OCI-LY3 (cell line): ENCODE measurements at regions not wholly inside any gene's neighbourhood (a gene's known extent, or its start where the extent isn't known, plus 50 kb on each side); places are given as distances from the start of the nearest gene placed in this dataset.

Source experiments
- H2AFZ ChIP-seq: fragments of 200-600, 300-600 bp; shearing (Covaris generic); 2 replicates; pipeline ENCODE4 v1.6.0; 2014; ENCODE audit warnings: antibody characterized with exemption, low read depth, low read length
- H3K27ac ChIP-seq: fragments of 200-600, 300-600 bp; sonication (generic); 2 replicates; pipeline ENCODE4 v1.5.1; 2014; ENCODE audit warnings: mild to moderate bottlenecking, low read length, moderate library complexity, mixed read lengths
- H3K27me3 ChIP-seq: fragments of 200-600, 300-600 bp; sonication (generic); 2 replicates; pipeline ENCODE4 v1.6.1; 2014; ENCODE audit warnings: low read depth, low read length, mixed read lengths
- H3K36me3 ChIP-seq: fragments of 200-600, 300-600 bp; sonication (generic); replicated peaks from 2 replicates; pipeline ENCODE3; 2014; ENCODE audit warnings: low read depth, low read length, mixed read lengths
- H3K4me1 ChIP-seq: fragments of 300-600, 200-600 bp; sonication (generic); 2 replicates; pipeline ENCODE4 v1.6.1; 2014; ENCODE audit warnings: low read length, mixed read lengths
- H3K4me2 ChIP-seq: fragments of 200-600, 300-600 bp; sonication (generic); 2 replicates; pipeline ENCODE4 v1.6.1; 2014; ENCODE audit warnings: low read length, mixed read lengths
- H3K4me3 ChIP-seq: fragments of 300-600, 200-600 bp; sonication (generic); 2 replicates; pipeline ENCODE4 v1.5.1; 2014; ENCODE audit warnings: antibody characterized with exemption, mild to moderate bottlenecking, low read length, moderate library complexity
- H3K79me2 ChIP-seq: fragments of 300-600, 200-600 bp; shearing (Covaris generic); 2 replicates; pipeline ENCODE4 v1.6.1; 2014; ENCODE audit warnings: mild to moderate bottlenecking, low read length, mixed read lengths
- H3K9ac ChIP-seq: fragments of 300-600, 200-600 bp; shearing (Covaris generic); 2 replicates; pipeline ENCODE4 v1.6.0; 2014; ENCODE audit warnings: mild to moderate bottlenecking, low read length, moderate library complexity
- H3K9me3 ChIP-seq: fragments of 200-600, 300-600 bp; shearing (Covaris generic); 2 replicates; pipeline ENCODE4 v1.6.1; 2014; ENCODE audit warnings: low read length, mixed read lengths; ENCODE audit not compliant: insufficient read depth
- H4K20me1 ChIP-seq: fragments of 200-600, 300-600 bp; sonication (generic); 2 replicates; pipeline ENCODE4 v1.6.1; 2016; ENCODE audit warnings: low read length, mixed read lengths; ENCODE audit not compliant: insufficient read depth
- EZH2phosphoT487 ChIP-seq: fragments of 200-600 bp; shearing (Covaris generic); IDR thresholded peaks from 2 replicates; pipeline ENCODE4 v1.6.1; 2018; ENCODE audit warnings: antibody characterized with exemption, mixed run types, low read depth
- TF ChIP-seq, protein P1 (sequence below): fragments of 200-600, 300-600 bp; sonication (generic); IDR thresholded peaks from 2 replicates; pipeline ENCODE4 v1.5.1; 2014; ENCODE audit warnings: antibody characterized with exemption, low read length, low read depth

DNA sequence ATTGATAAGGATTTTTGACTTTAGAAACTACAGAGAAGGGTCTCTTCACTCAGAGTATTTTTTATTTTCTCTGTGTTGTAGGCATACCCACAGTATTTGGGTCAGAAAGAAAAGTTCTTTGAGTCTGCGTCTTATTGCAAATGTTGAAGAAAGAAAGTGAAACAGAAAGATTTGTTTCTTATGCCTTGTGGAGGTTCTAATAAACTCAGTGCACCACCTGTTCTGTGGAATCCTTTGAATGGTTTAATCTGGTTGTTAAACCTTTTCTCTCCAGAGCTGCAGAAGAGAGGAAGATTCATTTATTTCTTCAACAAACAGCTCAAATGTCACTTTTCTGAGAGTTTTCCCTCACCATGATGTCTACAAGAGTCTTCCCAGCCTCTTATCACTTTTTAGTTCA is 146.6 kb upstream of the PLEKHG7 start:
- H3K27me3 ChIP-seq = no peaks in the 10 kb centered on the region
- no peak overlapping the region for H3K9ac ChIP-seq
- 0 out of 2 replicates have a peak overlapping the region, but pooled peaks have one; percentile 41 for H2AFZ ChIP-seq
- TF ChIP-seq EZH2phosphoT487 = no peak
- TF ChIP-seq, protein P1, sequence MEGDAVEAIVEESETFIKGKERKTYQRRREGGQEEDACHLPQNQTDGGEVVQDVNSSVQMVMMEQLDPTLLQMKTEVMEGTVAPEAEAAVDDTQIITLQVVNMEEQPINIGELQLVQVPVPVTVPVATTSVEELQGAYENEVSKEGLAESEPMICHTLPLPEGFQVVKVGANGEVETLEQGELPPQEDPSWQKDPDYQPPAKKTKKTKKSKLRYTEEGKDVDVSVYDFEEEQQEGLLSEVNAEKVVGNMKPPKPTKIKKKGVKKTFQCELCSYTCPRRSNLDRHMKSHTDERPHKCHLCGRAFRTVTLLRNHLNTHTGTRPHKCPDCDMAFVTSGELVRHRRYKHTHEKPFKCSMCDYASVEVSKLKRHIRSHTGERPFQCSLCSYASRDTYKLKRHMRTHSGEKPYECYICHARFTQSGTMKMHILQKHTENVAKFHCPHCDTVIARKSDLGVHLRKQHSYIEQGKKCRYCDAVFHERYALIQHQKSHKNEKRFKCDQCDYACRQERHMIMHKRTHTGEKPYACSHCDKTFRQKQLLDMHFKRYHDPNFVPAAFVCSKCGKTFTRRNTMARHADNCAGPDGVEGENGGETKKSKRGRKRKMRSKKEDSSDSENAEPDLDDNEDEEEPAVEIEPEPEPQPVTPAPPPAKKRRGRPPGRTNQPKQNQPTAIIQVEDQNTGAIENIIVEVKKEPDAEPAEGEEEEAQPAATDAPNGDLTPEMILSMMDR = no peak
- no peak overlapping the region for H3K27ac ChIP-seq
- H3K4me1 ChIP-seq = peaks cover 49% of the 10 kb centered on the region
- H4K20me1 ChIP-seq = no peaks in the 10 kb centered on the region
- no peaks in the 10 kb centered on the region for H3K79me2 ChIP-seq
- no peaks in the 10 kb centered on the region for H3K36me3 ChIP-seq
- H3K4me3 ChIP-seq = no peak overlapping the region
- peak overlapping the region; percentile 33; the same call in 1 of the 2 replicates for H3K4me2 ChIP-seq
- H3K9me3 ChIP-seq = no peaks in the 10 kb centered on the region

DNA sequence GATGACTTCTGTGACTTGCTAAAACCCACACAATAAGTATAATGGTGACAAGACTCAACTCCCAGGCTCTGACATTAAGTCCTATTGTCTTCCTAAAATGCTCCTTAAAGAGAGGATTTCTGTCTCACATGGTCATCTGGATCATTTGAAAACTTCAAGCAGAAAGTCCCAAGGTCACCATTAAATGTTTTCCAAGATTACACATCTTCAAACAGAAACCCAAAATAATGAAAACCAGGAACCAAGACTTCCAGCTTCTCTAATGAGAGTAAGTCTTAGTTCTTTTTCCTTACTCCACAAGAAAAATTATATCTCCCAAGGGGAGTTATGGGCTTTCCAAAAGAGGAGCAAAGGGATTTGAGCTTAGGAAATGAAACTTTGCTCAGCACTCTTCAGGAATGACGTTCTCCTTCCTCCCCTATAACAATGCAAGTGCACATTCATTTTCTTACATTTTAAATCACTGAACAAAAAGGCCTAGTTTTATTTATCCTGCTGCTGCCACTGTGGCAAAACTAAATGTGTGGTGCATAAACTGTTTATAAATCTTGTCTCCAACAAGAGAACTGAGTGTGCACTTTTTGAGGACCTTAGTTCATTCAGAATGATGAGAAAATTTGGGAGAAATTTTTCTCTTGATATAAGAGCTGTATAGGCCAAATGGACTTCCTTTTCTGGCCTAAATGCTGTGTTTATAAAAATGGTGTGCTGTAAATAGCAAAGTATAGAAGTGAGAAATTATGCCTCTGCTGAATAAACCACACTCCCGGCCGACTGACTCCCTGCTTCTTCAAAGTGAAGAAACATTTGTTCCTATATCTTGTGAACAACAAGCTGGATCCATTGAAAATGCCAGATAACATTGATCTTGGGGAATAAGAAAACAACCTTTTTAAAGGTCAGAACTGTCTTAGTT is 148.4 kb upstream of the PLEKHG7 start:
- Histone ChIP-seq H3K27ac (no peak overlapping the region), H3K9ac (no peak overlapping the region), H3K9me3 (no peaks in the 10 kb centered on the region), H3K27me3 (no peaks in the 10 kb centered on the region), H2AFZ (no peak overlapping the region), H3K79me2 (no peaks in the 10 kb centered on the region), H3K4me3 (no peak overlapping the region), H3K4me1 (peaks cover 50% of the 10 kb centered on the region), H3K36me3 (no peaks in the 10 kb centered on the region), H4K20me1 (no peaks in the 10 kb centered on the region), H3K4me2 (no peak overlapping the region)
- TF ChIP-seq, protein P1 = no peak
- TF ChIP-seq EZH2phosphoT487 = no peak

GRCh38 chr12:92553389-92553788 is 149.4 kb upstream of the PLEKHG7 start:
- H3K27ac ChIP-seq = no peak overlapping the region
- H3K79me2 ChIP-seq = no peaks in the 10 kb centered on the region
- H3K9me3 ChIP-seq = no peaks in the 10 kb centered on the region
- H3K9ac ChIP-seq = no peak overlapping the region
- H2AFZ ChIP-seq = no peak overlapping the region
- TF ChIP-seq, protein P1 = no peak
- TF ChIP-seq EZH2phosphoT487 = no peak
- no peak overlapping the region for H3K4me2 ChIP-seq
- H3K4me1 ChIP-seq = peaks cover 50% of the 10 kb centered on the region
- no peaks in the 10 kb centered on the region for H3K27me3 ChIP-seq
- H4K20me1 ChIP-seq = no peaks in the 10 kb centered on the region
- no peak overlapping the region for H3K4me3 ChIP-seq
- no peaks in the 10 kb centered on the region for H3K36me3 ChIP-seq

- Histone ChIP-seq H3K4me2 (peak overlapping the region; percentile 40), H3K79me2 (no peaks in the 10 kb centered on the region), H4K20me1 (no peaks in the 10 kb centered on the region), H3K27ac (peak overlapping the region; percentile 57), H2AFZ (no peak overlapping the region), H3K4me3 (no peak overlapping the region), H3K27me3 (no peaks in the 10 kb centered on the region), H3K9me3 (no peaks in the 10 kb centered on the region), H3K36me3 (no peaks in the 10 kb centered on the region), H3K4me1 (peaks cover 45% of the 10 kb centered on the region), H3K9ac (no peak overlapping the region)
- no peak for TF ChIP-seq EZH2phosphoT487
- TF ChIP-seq, protein P1 = no peak
Measured at GRCh38 chr12:92552412-92553108, 150.2 kb upstream of the PLEKHG7 start.
